Effector memory CD8-positive, alpha-beta T cell (primary cell): ENCODE measurements at regions not wholly inside any gene's neighbourhood (a gene's known extent, or its start where the extent isn't known, plus 50 kb on each side); places are given as distances from the start of the nearest gene placed in this dataset.
A peak's percentile ranks its signal among the peaks of the same experiment; 100 is the strongest.

ENCODE experiments used
- ATAC-seq: fragments of 150-1000 bp; cut with Tn5 transposase; replicated peaks from 2 replicates; pipeline ENCODE4 v1.10.0; 2021; ENCODE audit warnings: mild to moderate bottlenecking, moderate library complexity
- DNase-seq, 3 experiments: peaks; one replicate each; pipeline ENCODE4 v3.0.0; 2021
- H3K27ac Mint-ChIP-seq, 2 donors: one replicate each; pipeline ENCODE4 v1.8.0; 2022; ENCODE audit warnings: mild to moderate bottlenecking in 2 of 2, mixed read lengths in 2 of 2, moderate library complexity in 2 of 2
- H3K27me3 Mint-ChIP-seq, 2 donors: one replicate each; pipeline ENCODE4 v1.8.0; 2022; ENCODE audit warnings: mixed read lengths in 2 of 2
- H3K36me3 Mint-ChIP-seq: one replicate; pipeline ENCODE4 v1.8.0; 2022; ENCODE audit warnings: mild to moderate bottlenecking, moderate library complexity, mixed read lengths; ENCODE audit not compliant: insufficient read depth
- H3K4me1 Mint-ChIP-seq, 2 donors: one replicate each; pipeline ENCODE4 v1.8.0; 2022; ENCODE audit warnings: low read depth in 2 of 2, mixed read lengths in 2 of 2
- H3K4me3 Mint-ChIP-seq, 2 donors: one replicate each; pipeline ENCODE4 v1.8.0; 2022; ENCODE audit warnings: mild to moderate bottlenecking in 2 of 2, mixed read lengths in 2 of 2, moderate library complexity in 2 of 2
- H3K9me3 Mint-ChIP-seq, 2 donors: one replicate each; pipeline ENCODE4 v1.8.0; 2022; ENCODE audit warnings: mixed read lengths in 2 of 2

GRCh38 chr4:122010610-122011009 is 58.8 kb upstream of the TRPC3 start:
- no peak for DNase-seq
- no peaks in the 10 kb centered on the region for H3K36me3 Mint-ChIP-seq

DNA sequence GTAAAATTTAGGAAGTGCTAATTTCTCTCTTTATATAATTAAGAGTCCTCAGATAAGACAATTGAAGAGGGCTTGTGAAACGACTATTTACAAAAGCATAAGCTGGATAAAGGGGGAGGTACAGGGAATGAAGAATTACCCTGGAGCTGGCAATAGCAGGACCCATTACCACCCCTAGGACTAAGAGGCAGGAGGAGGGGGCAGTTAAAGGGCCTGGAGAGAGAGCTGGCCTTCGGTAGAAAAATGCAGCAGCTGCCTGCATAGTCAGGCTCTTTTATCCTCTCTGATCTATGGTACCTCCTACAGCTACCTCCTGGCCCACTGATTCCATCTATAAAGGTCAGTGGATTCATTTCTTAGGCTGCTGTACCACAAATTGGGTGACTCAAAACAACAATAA is 57.7 kb upstream of the TRPC3 start:
- ATAC-seq = no peak
- Mint-ChIP-seq H3K9me3 (no peaks in the 10 kb centered on the region), H3K36me3 (no peaks in the 10 kb centered on the region), H3K4me1 (peaks cover 0 to 3% of the 10 kb centered on the region in 2 donors), H3K4me3 (no peak overlapping the region), H3K27me3 (peaks cover 10 to 11% of the 10 kb centered on the region in 2 donors), H3K27ac (no peak overlapping the region)
- DNase-seq = no peak

More at GRCh38 chr4:122010610-122011009, 58.8 kb upstream of the TRPC3 start:
- H3K27me3 Mint-ChIP-seq = peaks cover 10 to 11% of the 10 kb centered on the region in 2 donors
- H3K9me3 Mint-ChIP-seq = no peaks in the 10 kb centered on the region
- no peak overlapping the region for H3K4me3 Mint-ChIP-seq
- no peak overlapping the region for H3K27ac Mint-ChIP-seq
- ATAC-seq = no peak
- peaks cover 0 to 3% of the 10 kb centered on the region in 2 donors for H3K4me1 Mint-ChIP-seq

- Mint-ChIP-seq H3K9me3 (no peaks in the 10 kb centered on the region), H3K27ac (no peak overlapping the region), H3K4me3 (no peak overlapping the region), H3K27me3 (peaks cover 15 to 18% of the 10 kb centered on the region in 2 donors), H3K36me3 (no peaks in the 10 kb centered on the region), H3K4me1 (peaks cover 0 to 3% of the 10 kb centered on the region in 2 donors)
- ATAC-seq = no peak
- no peak for DNase-seq
These were observed 55.2 kb upstream of the TRPC3 start for GRCh38 chr4:122007016-122007415.

- Mint-ChIP-seq H3K36me3 (no peaks in the 10 kb centered on the region), H3K4me3 (no peak overlapping the region), H3K4me1 (peaks cover 0 to 3% of the 10 kb centered on the region in 2 donors), H3K27me3 (peaks cover 12 to 15% of the 10 kb centered on the region in 2 donors), H3K27ac (no peak overlapping the region), H3K9me3 (no peaks in the 10 kb centered on the region)
- ATAC-seq = no peak
- no peak for DNase-seq
These were observed 53.4 kb upstream of the TRPC3 start for GRCh38 chr4:122005064-122005755.

DNA sequence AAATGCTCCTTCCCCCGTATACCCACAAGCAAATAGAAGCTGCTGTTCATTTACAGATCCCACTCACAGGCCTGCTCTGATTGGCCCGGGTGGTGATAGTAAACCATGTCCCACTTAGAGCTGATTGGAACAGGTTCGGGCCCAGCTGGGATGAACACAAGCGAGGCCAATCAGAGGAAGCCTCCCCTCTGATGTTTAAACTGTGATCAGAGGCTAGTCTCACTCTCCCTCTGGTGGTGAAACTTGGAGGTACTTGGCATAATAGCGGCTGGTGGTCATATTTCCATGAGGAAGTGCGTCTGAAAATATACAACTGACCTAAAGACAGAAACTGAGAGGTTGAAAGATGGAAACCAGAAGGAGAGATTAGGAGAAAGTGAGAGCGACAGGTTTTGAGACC is 51.5 kb upstream of the TRPC3 start:
- Mint-ChIP-seq H3K27ac (no peak overlapping the region), H3K27me3 (peaks cover 12 to 17% of the 10 kb centered on the region in 2 donors), H3K4me1 (peaks cover 0 to 3% of the 10 kb centered on the region in 2 donors), H3K36me3 (no peaks in the 10 kb centered on the region), H3K9me3 (no peaks in the 10 kb centered on the region), H3K4me3 (no peak overlapping the region)
- DNase-seq (peak; percentile 4 to 30 (median 5)), ATAC-seq (peak; percentile 65)
